PC-3 (cell line): ENCODE measurements at regions not wholly inside any gene's neighbourhood (a gene's known extent, or its start where the extent isn't known, plus 50 kb on each side); places are given as distances from the start of the nearest gene placed in this dataset.

Experiments used
- CTCF ChIP-seq: fragments of 300-600 bp; sonication (generic); conservative IDR thresholded peaks from 2 replicates; pipeline ENCODE4 v1.5.1; 2017; ENCODE audit warnings: antibody characterized with exemption, low read depth, mild to moderate bottlenecking, low read length
- EZH2 ChIP-seq: fragments of 300-600 bp; sonication (generic); IDR thresholded peaks from one replicate; pipeline ENCODE4 v1.6.1; 2017; ENCODE audit warnings: antibody characterized with exemption, mild to moderate bottlenecking, low read length; ENCODE audit not compliant: unreplicated experiment
- EZH2phosphoT487 ChIP-seq: fragments of 300-600 bp; sonication (generic); IDR thresholded peaks from 2 replicates; pipeline ENCODE4 v1.6.1; 2018; ENCODE audit warnings: mild to moderate bottlenecking, antibody characterized with exemption, low read length, borderline replicate concordance

DNA sequence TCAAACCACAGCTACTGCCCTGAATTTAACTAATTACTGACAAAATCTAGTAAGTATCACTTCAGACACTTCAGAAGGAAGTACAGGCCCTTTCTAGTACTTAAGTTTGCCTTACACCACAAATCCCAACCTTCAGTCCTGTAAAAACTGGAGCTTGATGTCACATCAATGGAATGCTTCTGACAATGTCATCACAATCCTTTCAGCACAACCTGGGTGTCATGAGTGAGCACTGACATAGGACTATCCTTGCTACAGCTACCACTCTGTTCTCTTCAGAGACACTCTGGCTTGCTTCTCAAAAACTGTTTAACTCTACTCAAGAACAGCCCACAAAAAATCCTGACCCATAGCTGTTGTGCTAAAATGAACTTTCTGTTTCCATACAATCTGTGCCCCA lies 108.2 kb downstream of the RRM1 start:
- TF ChIP-seq CTCF (no peak), EZH2 (no peak), EZH2phosphoT487 (no peak)
